ENCODE measurements at regions not wholly inside any gene's neighbourhood (a gene's known extent, or its start where the extent isn't known, plus 50 kb on each side); places are given as distances from the start of the nearest gene placed in this dataset.

DNA sequence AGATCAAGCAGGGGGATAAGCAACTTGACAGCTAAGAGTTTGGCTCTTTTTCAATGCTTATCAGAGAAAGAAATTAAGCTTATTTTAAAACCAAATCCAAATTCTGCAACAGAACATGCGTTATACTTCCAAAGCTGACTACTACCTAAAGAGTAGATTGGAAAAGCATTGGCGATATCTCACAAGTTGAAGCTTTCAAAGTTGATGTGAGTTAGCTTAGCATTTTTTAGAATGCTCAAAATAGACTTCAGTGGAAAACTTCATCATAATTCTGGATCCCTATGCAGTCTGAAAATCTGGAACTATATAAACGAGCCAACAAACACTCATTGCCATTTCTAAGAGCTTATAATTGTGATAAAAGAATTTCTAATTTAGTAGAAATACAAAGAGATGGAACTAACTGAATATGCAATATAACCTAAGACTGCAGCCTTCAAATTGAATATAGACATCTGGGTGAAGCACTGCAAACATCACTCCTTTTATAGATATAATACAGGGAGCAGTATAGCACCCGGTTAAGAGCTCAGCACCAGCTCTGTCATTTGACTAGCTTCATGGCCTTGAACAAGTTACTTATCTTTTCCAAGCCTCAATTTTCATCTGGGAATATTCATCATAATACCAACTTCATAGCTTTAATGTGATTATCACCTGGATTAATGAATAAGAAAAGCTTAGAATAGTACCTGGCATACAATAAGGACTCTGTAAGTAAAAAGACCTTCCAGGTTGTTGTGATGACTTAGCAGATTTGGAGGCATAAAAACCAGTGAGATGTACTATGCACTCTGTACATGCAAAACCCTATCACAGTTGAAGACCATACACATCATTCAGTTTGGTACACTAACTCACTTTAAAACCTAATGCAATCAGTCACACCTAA lies 242.7 kb upstream of the TTC14 start:
- no peak overlapping the region for H3K4me3 ChIP-seq
- H3F3A ChIP-seq (replicated peaks; ENCODE audit: low read depth), result no peaks in the 10 kb centered on the region
- H3K4me1 ChIP-seq (ENCODE audit: insufficient read depth), result no peaks in the 10 kb centered on the region; the same call in 1 of the 2 replicates
- Mint-ChIP-seq H3K9me3 (no peaks in the 10 kb centered on the region), H3K4me1 (peaks cover 3% of the 10 kb centered on the region), H3K27me3 (ENCODE audit: insufficient read depth, low read depth, poor library complexity) (peaks cover 2% of the 10 kb centered on the region), H3K36me3 (ENCODE audit: low read depth) (no peaks in the 10 kb centered on the region), H3K27ac (no peak overlapping the region), H3K4me3 (no peak overlapping the region)
- no peak for DNase-seq (ENCODE audit: low spot score)
- no peaks in the 10 kb centered on the region for H4K20me1 ChIP-seq (replicated peaks; ENCODE audit: insufficient read depth)
- no peaks in the 10 kb centered on the region for H3K9me2 ChIP-seq (ENCODE audit: insufficient read depth)
- TF ChIP-seq STAT1 (IDR thresholded peaks at IDR 0.05; ENCODE audit: unreplicated experiment), result no peak
- TF ChIP-seq JUNB (IDR thresholded peaks at IDR 0.05; ENCODE audit: unreplicated experiment), result no peak
- TF ChIP-seq NANOG (IDR thresholded peaks at IDR 0.05; ENCODE audit: borderline replicate concordance), result no peak
- no peak for TF ChIP-seq POLR2AphosphoS5 (IDR thresholded peaks at IDR 0.05; ENCODE audit: low read depth)
- TF ChIP-seq, protein P1, sequence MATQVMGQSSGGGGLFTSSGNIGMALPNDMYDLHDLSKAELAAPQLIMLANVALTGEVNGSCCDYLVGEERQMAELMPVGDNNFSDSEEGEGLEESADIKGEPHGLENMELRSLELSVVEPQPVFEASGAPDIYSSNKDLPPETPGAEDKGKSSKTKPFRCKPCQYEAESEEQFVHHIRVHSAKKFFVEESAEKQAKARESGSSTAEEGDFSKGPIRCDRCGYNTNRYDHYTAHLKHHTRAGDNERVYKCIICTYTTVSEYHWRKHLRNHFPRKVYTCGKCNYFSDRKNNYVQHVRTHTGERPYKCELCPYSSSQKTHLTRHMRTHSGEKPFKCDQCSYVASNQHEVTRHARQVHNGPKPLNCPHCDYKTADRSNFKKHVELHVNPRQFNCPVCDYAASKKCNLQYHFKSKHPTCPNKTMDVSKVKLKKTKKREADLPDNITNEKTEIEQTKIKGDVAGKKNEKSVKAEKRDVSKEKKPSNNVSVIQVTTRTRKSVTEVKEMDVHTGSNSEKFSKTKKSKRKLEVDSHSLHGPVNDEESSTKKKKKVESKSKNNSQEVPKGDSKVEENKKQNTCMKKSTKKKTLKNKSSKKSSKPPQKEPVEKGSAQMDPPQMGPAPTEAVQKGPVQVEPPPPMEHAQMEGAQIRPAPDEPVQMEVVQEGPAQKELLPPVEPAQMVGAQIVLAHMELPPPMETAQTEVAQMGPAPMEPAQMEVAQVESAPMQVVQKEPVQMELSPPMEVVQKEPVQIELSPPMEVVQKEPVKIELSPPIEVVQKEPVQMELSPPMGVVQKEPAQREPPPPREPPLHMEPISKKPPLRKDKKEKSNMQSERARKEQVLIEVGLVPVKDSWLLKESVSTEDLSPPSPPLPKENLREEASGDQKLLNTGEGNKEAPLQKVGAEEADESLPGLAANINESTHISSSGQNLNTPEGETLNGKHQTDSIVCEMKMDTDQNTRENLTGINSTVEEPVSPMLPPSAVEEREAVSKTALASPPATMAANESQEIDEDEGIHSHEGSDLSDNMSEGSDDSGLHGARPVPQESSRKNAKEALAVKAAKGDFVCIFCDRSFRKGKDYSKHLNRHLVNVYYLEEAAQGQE (IDR thresholded peaks at IDR 0.05; ENCODE audit: unreplicated experiment), result no peak
- ATAC-seq, result no peak
- no peak overlapping the region for H3K4me2 ChIP-seq
- no peaks in the 10 kb centered on the region for H3K27me3 ChIP-seq (ENCODE audit: insufficient read depth)
- no peak overlapping the region for H3K27ac ChIP-seq (ENCODE audit: low read depth)
- H3K79me2 ChIP-seq (replicated peaks; ENCODE audit: insufficient read depth), result no peaks in the 10 kb centered on the region
- no peaks in the 10 kb centered on the region for H3K36me3 ChIP-seq (ENCODE audit: insufficient read depth)
- no peak overlapping the region for H2AFZ ChIP-seq

DNA sequence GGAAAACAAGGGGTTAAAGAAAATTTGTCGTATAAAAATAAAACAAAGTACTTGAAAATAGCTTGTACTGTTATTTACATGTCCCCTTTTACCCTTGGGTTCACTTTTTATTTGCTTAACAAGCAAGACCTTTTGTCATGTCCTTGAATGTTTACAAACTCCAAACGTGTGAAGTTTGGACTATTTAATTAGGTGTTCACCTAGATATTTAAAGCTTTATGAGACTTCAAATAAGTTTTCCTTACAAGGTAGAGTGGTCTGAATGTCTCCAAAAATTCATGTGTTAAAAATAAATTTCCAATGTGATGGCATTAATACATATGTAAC lies 242.0 kb upstream of the TTC14 start:
- Mint-ChIP-seq H3K9me3 (no peaks in the 10 kb centered on the region), H3K4me3 (no peak overlapping the region), H3K4me1 (no peaks in the 10 kb centered on the region), H3K27me3 (ENCODE audit: insufficient read depth, low read depth, poor library complexity) (peaks cover 2% of the 10 kb centered on the region), H3K36me3 (ENCODE audit: low read depth) (no peaks in the 10 kb centered on the region), H3K27ac (no peak overlapping the region)
- Histone ChIP-seq H3K9me2 (ENCODE audit: insufficient read depth) (no peaks in the 10 kb centered on the region), H3F3A (replicated peaks; ENCODE audit: low read depth) (no peaks in the 10 kb centered on the region), H3K4me3 (no peak overlapping the region), H2AFZ (no peak overlapping the region), H3K27ac (ENCODE audit: low read depth) (no peak overlapping the region), H3K79me2 (replicated peaks; ENCODE audit: insufficient read depth) (no peaks in the 10 kb centered on the region), H3K36me3 (ENCODE audit: insufficient read depth) (no peaks in the 10 kb centered on the region), H4K20me1 (replicated peaks; ENCODE audit: insufficient read depth) (no peaks in the 10 kb centered on the region), H3K4me2 (no peak overlapping the region), H3K27me3 (ENCODE audit: insufficient read depth) (no peaks in the 10 kb centered on the region), H3K4me1 (ENCODE audit: insufficient read depth) (no peaks in the 10 kb centered on the region)
- no peak for DNase-seq (ENCODE audit: low spot score)
- no peak for TF ChIP-seq ZNF331 (CRISPR knock-in tag; IDR thresholded peaks at IDR 0.05; ENCODE audit: low read depth)
- TF ChIP-seq ZNF114 (CRISPR knock-in tag; IDR thresholded peaks at IDR 0.05), result no peak
- TF ChIP-seq, protein P1 (IDR thresholded peaks at IDR 0.05; ENCODE audit: unreplicated experiment), result no peak
- ATAC-seq, result no peak

All from GM23338 (cell line).